Lung (tissue), 11 donors: ENCODE measurements at regions not wholly inside any gene's neighbourhood (a gene's known extent, or its start where the extent isn't known, plus 50 kb on each side); places are given as distances from the start of the nearest gene placed in this dataset.

Source experiments
- ATAC-seq: fragments of 200-7000 bp; cut with Tn5 transposase; one replicate; pipeline ENCODE4 v1.9.1; 2020; ENCODE audit warnings: moderate number of reproducible peaks; ENCODE audit not compliant: insufficient read depth, low FRiP score
- DNase-seq, 3 donors: peaks; one replicate each; pipeline ENCODE4 v3.0.0-alpha.2; 2013 to 2017
- H3K27ac ChIP-seq, 2 donors: one replicate each; pipeline ENCODE4 v1.5.1; 2013; ENCODE audit warnings: mild to moderate bottlenecking in 2 of 2, moderate library complexity in 2 of 2, control low read depth in 1 of 2, inconsistent platforms in 1 of 2, low read depth in 1 of 2, low read length in 1 of 2
- H3K27me3 ChIP-seq, 3 donors: one replicate each; pipeline ENCODE4 v1.5.1; 2013; ENCODE audit warnings: low read length in 2 of 3; ENCODE audit not compliant: control insufficient read depth in 3 of 3, insufficient read depth in 3 of 3
- H3K36me3 ChIP-seq, 4 donors: one replicate each; pipeline ENCODE4 v1.5.1; 2013; ENCODE audit warnings: low read length in 4 of 4, mild to moderate bottlenecking in 1 of 4, moderate library complexity in 1 of 4; ENCODE audit not compliant: control insufficient read depth in 4 of 4, insufficient read depth in 4 of 4
- H3K4me1 ChIP-seq, 5 donors: one replicate each; pipeline ENCODE4 v1.5.1; 2013; ENCODE audit warnings: low read length in 5 of 5, mild to moderate bottlenecking in 2 of 5, moderate library complexity in 1 of 5; ENCODE audit not compliant: control insufficient read depth in 5 of 5, insufficient read depth in 5 of 5
- H3K4me3 ChIP-seq: one replicate; pipeline ENCODE4 v1.5.1; 2013; ENCODE audit warnings: mild to moderate bottlenecking, control low read depth, moderate library complexity
- H3K9ac ChIP-seq, 2 donors: one replicate each; pipeline ENCODE4 v1.5.1; 2013; ENCODE audit warnings: low read length in 2 of 2, control low read depth in 1 of 2; ENCODE audit not compliant: insufficient read depth in 1 of 2
- H3K9me3 ChIP-seq, 4 donors: one replicate each; pipeline ENCODE4 v1.5.1; 2013; ENCODE audit warnings: low read length in 3 of 4, mild to moderate bottlenecking in 1 of 4, moderate library complexity in 1 of 4; ENCODE audit not compliant: control insufficient read depth in 4 of 4, insufficient read depth in 3 of 4
- CTCF ChIP-seq: IDR thresholded peaks from 2 replicates; pipeline ENCODE4 v1.5.1; 2012; ENCODE audit warnings: mild to moderate bottlenecking; ENCODE audit errors: control extremely low read depth, extremely low read depth
- WGBS, 2 donors: extraction: QIAGEN DNeasy Blood & Tissue Kit; methylation state at CpG; one replicate each; pipeline ENCODE4 v1.1.7; 2013; 5-methylcytosine and 5-hydroxymethylcytosine counted together
- donor health status: control.
- donor health status: control.
- donor health status: Bipolar disorder and iron deficiency.
- donor health status: healthy.
- donor health status: DM: yes; HTN: yes; CAD: no.

GRCh38 chr13:105446197-105446596, 1089.3 kb downstream of the EFNB2 start:
- 58 to 74% methylated on average over 4 of the region's 4 CpGs for WGBS, 2 donors
- H3K27me3 ChIP-seq: no peaks in the 10 kb centered on the region
- H3K9ac ChIP-seq: peak overlapping the region in 1 of 2 donors; percentile 43
- no peak overlapping the region for H3K27ac ChIP-seq
- no peak for ATAC-seq
- no peaks in the 10 kb centered on the region for H3K9me3 ChIP-seq
- H3K4me3 ChIP-seq: no peak overlapping the region
- peaks cover 0 to 9% (median 2%) of the 10 kb centered on the region in 5 donors for H3K4me1 ChIP-seq
- TF ChIP-seq CTCF: no peak
- DNase-seq: peak; percentile 15 to 50 (median 31)
- no peaks in the 10 kb centered on the region for H3K36me3 ChIP-seq

- ATAC-seq (no peak), DNase-seq (peak in 2 of 3 donors; percentile 50 to 66)
- Histone ChIP-seq H3K9ac (peak overlapping the region in 1 of 2 donors; percentile 43), H3K4me1 (peaks cover 0 to 9% (median 2%) of the 10 kb centered on the region in 5 donors), H3K36me3 (no peaks in the 10 kb centered on the region), H3K27me3 (no peaks in the 10 kb centered on the region), H3K4me3 (no peak overlapping the region), H3K27ac (no peak overlapping the region), H3K9me3 (no peaks in the 10 kb centered on the region)
- TF ChIP-seq CTCF: no peak
- WGBS, 2 donors: 34 to 57% methylated on average over 4 of the region's 4 CpGs
These were observed 1089.7 kb downstream of the EFNB2 start for GRCh38 chr13:105445796-105446195.

- no peak overlapping the region for H3K4me3 ChIP-seq
- ATAC-seq: peak; percentile 70
- WGBS, 2 donors: 61 to 71% methylated on average over 3 of the region's 3 CpGs
- no peaks in the 10 kb centered on the region for H3K9me3 ChIP-seq
- H3K9ac ChIP-seq: no peak overlapping the region
- H3K4me1 ChIP-seq: peaks cover 0 to 9% (median 2%) of the 10 kb centered on the region in 5 donors
- no peaks in the 10 kb centered on the region for H3K27me3 ChIP-seq
- TF ChIP-seq CTCF: no peak
- H3K27ac ChIP-seq: no peak overlapping the region
- no peaks in the 10 kb centered on the region for H3K36me3 ChIP-seq
- DNase-seq: peak in 2 of 3 donors; percentile 47 to 50
These were observed 1092.3 kb downstream of the EFNB2 start for GRCh38 chr13:105442949-105443699.
